ENCODE measurements at regions not wholly inside any gene's neighbourhood (a gene's known extent, or its start where the extent isn't known, plus 50 kb on each side); places are given as distances from the start of the nearest gene placed in this dataset.
"Not testable (repeated sequence)": the region's sequence is repeated elsewhere in the genome, so short reads cannot be mapped to it uniquely, and the experiment has no call there.

- no peaks in the 10 kb centered on the region for H3K9me3 ChIP-seq (ENCODE audit: low read length)
- no peaks in the 10 kb centered on the region for H3K4me1 ChIP-seq (ENCODE audit: insufficient read depth, low read length)
- no peak overlapping the region for H3K4me3 ChIP-seq (ENCODE audit: low read depth in 1 of 2, low read length in 2 of 2)
- H3K36me3 ChIP-seq (ENCODE audit: insufficient read depth, low read length), result no peaks in the 10 kb centered on the region
- H3K27me3 ChIP-seq (ENCODE audit: control insufficient read depth in 1 of 2, insufficient read depth in 2 of 2, low read length in 2 of 2), result no peaks in the 10 kb centered on the region
- H3K27ac ChIP-seq (ENCODE audit: low read depth, low read length), result no peak overlapping the region
- no peak overlapping the region for H3K9ac ChIP-seq (ENCODE audit: low read length)
Measured at GRCh38 chr1:219414250-219414649, 198.7 kb downstream of the ZC3H11B start.

- H3K4me3 ChIP-seq (ENCODE audit: low read depth in 1 of 2, low read length in 2 of 2), result no peak overlapping the region
- H3K36me3 ChIP-seq (ENCODE audit: insufficient read depth, low read length), result no peaks in the 10 kb centered on the region
- H3K9ac ChIP-seq (ENCODE audit: low read length), result no peak overlapping the region
- H3K4me1 ChIP-seq (ENCODE audit: insufficient read depth, low read length), result no peaks in the 10 kb centered on the region
- no peak overlapping the region for H3K27ac ChIP-seq (ENCODE audit: low read depth, low read length)
- H3K27me3 ChIP-seq (ENCODE audit: control insufficient read depth in 1 of 2, insufficient read depth in 2 of 2, low read length in 2 of 2), result no peaks in the 10 kb centered on the region
- H3K9me3 ChIP-seq (ENCODE audit: low read length), result no peaks in the 10 kb centered on the region
Measured at GRCh38 chr1:219413536-219413935, 199.4 kb downstream of the ZC3H11B start.

- Histone ChIP-seq H3K4me1 (ENCODE audit: insufficient read depth, low read length) (no peaks in the 10 kb centered on the region), H3K27ac (ENCODE audit: low read depth, low read length) (no peak overlapping the region), H3K27me3 (ENCODE audit: control insufficient read depth in 1 of 2, insufficient read depth in 2 of 2, low read length in 2 of 2) (no peaks in the 10 kb centered on the region), H3K9me3 (ENCODE audit: low read length) (no peaks in the 10 kb centered on the region), H3K9ac (ENCODE audit: low read length) (no peak overlapping the region), H3K36me3 (ENCODE audit: insufficient read depth, low read length) (no peaks in the 10 kb centered on the region), H3K4me3 (ENCODE audit: low read depth in 1 of 2, low read length in 2 of 2) (no peak overlapping the region)
Measured at GRCh38 chr1:219412772-219413171, 200.1 kb downstream of the ZC3H11B start.

- not testable (repeated sequence) for H3K4me3 ChIP-seq (ENCODE audit: low read depth in 1 of 2, low read length in 2 of 2); H3K27me3 ChIP-seq (ENCODE audit: control insufficient read depth in 1 of 2, insufficient read depth in 2 of 2, low read length in 2 of 2); H3K4me1 ChIP-seq (ENCODE audit: insufficient read depth, low read length); H3K9me3 ChIP-seq (ENCODE audit: low read length); H3K27ac ChIP-seq (ENCODE audit: low read depth, low read length); H3K9ac ChIP-seq (ENCODE audit: low read length); H3K36me3 ChIP-seq (ENCODE audit: insufficient read depth, low read length)
Measured at GRCh38 chr1:219410721-219411120, 202.2 kb downstream of the ZC3H11B start.

- H3K9ac ChIP-seq (ENCODE audit: low read length), result no peak overlapping the region
- no peaks in the 10 kb centered on the region for H3K9me3 ChIP-seq (ENCODE audit: low read length)
- no peak overlapping the region for H3K27ac ChIP-seq (ENCODE audit: low read depth, low read length)
- H3K4me3 ChIP-seq (ENCODE audit: low read depth in 1 of 2, low read length in 2 of 2), result no peak overlapping the region
- H3K36me3 ChIP-seq (ENCODE audit: insufficient read depth, low read length), result no peaks in the 10 kb centered on the region
- H3K27me3 ChIP-seq (ENCODE audit: control insufficient read depth in 1 of 2, insufficient read depth in 2 of 2, low read length in 2 of 2), result no peaks in the 10 kb centered on the region
- no peaks in the 10 kb centered on the region for H3K4me1 ChIP-seq (ENCODE audit: insufficient read depth, low read length)
Measured at GRCh38 chr1:219405531-219406331, 207.2 kb downstream of the ZC3H11B start.

- H3K36me3 ChIP-seq (ENCODE audit: insufficient read depth, low read length), result no peaks in the 10 kb centered on the region
- H3K27ac ChIP-seq (ENCODE audit: low read depth, low read length), result no peak overlapping the region
- no peaks in the 10 kb centered on the region for H3K27me3 ChIP-seq (ENCODE audit: control insufficient read depth in 1 of 2, insufficient read depth in 2 of 2, low read length in 2 of 2)
- H3K4me3 ChIP-seq (ENCODE audit: low read depth in 1 of 2, low read length in 2 of 2), result no peak overlapping the region
- no peaks in the 10 kb centered on the region for H3K9me3 ChIP-seq (ENCODE audit: low read length)
- no peak overlapping the region for H3K9ac ChIP-seq (ENCODE audit: low read length)
- no peaks in the 10 kb centered on the region for H3K4me1 ChIP-seq (ENCODE audit: insufficient read depth, low read length)
Measured at GRCh38 chr1:219404629-219405028, 208.3 kb downstream of the ZC3H11B start.

GRCh38 chr1:219402925-219403324, 210.0 kb downstream of the ZC3H11B start:
- no peak overlapping the region for H3K27ac ChIP-seq (ENCODE audit: low read depth, low read length)
- H3K9ac ChIP-seq (ENCODE audit: low read length), result no peak overlapping the region
- H3K27me3 ChIP-seq (ENCODE audit: control insufficient read depth in 1 of 2, insufficient read depth in 2 of 2, low read length in 2 of 2), result no peaks in the 10 kb centered on the region
- no peaks in the 10 kb centered on the region for H3K4me1 ChIP-seq (ENCODE audit: insufficient read depth, low read length)
- H3K4me3 ChIP-seq (ENCODE audit: low read depth in 1 of 2, low read length in 2 of 2), result no peak overlapping the region
- no peaks in the 10 kb centered on the region for H3K36me3 ChIP-seq (ENCODE audit: insufficient read depth, low read length)
- no peaks in the 10 kb centered on the region for H3K9me3 ChIP-seq (ENCODE audit: low read length)

GRCh38 chr1:219401724-219402625, 210.9 kb downstream of the ZC3H11B start:
- H3K9ac ChIP-seq (ENCODE audit: low read length), result no peak overlapping the region
- H3K27me3 ChIP-seq (ENCODE audit: control insufficient read depth in 1 of 2, insufficient read depth in 2 of 2, low read length in 2 of 2), result no peaks in the 10 kb centered on the region
- H3K36me3 ChIP-seq (ENCODE audit: insufficient read depth, low read length), result no peaks in the 10 kb centered on the region
- no peaks in the 10 kb centered on the region for H3K4me1 ChIP-seq (ENCODE audit: insufficient read depth, low read length)
- no peak overlapping the region for H3K4me3 ChIP-seq (ENCODE audit: low read depth in 1 of 2, low read length in 2 of 2)
- no peak overlapping the region for H3K27ac ChIP-seq (ENCODE audit: low read depth, low read length)
- H3K9me3 ChIP-seq (ENCODE audit: low read length), result no peaks in the 10 kb centered on the region

GRCh38 chr1:219399446-219399845, 213.5 kb downstream of the ZC3H11B start:
- no peaks in the 10 kb centered on the region for H3K36me3 ChIP-seq (ENCODE audit: insufficient read depth, low read length)
- H3K9ac ChIP-seq (ENCODE audit: low read length), result no peak overlapping the region
- no peaks in the 10 kb centered on the region for H3K27me3 ChIP-seq (ENCODE audit: control insufficient read depth in 1 of 2, insufficient read depth in 2 of 2, low read length in 2 of 2)
- H3K4me1 ChIP-seq (ENCODE audit: insufficient read depth, low read length), result no peaks in the 10 kb centered on the region
- H3K9me3 ChIP-seq (ENCODE audit: low read length), result no peaks in the 10 kb centered on the region
- no peak overlapping the region for H3K4me3 ChIP-seq (ENCODE audit: low read depth in 1 of 2, low read length in 2 of 2)
- no peak overlapping the region for H3K27ac ChIP-seq (ENCODE audit: low read depth, low read length)

GRCh38 chr1:219398815-219399396, 214.0 kb downstream of the ZC3H11B start:
- Histone ChIP-seq H3K9ac (ENCODE audit: low read length) (no peak overlapping the region), H3K4me1 (ENCODE audit: insufficient read depth, low read length) (no peaks in the 10 kb centered on the region), H3K36me3 (ENCODE audit: insufficient read depth, low read length) (no peaks in the 10 kb centered on the region), H3K9me3 (ENCODE audit: low read length) (no peaks in the 10 kb centered on the region), H3K4me3 (ENCODE audit: low read depth in 1 of 2, low read length in 2 of 2) (no peak overlapping the region), H3K27ac (ENCODE audit: low read depth, low read length) (no peak overlapping the region), H3K27me3 (ENCODE audit: control insufficient read depth in 1 of 2, insufficient read depth in 2 of 2, low read length in 2 of 2) (no peaks in the 10 kb centered on the region)

GRCh38 chr1:219397511-219397910, 215.4 kb downstream of the ZC3H11B start:
- Histone ChIP-seq H3K9me3 (ENCODE audit: low read length) (peaks cover 7% of the 10 kb centered on the region), H3K27me3 (ENCODE audit: control insufficient read depth in 1 of 2, insufficient read depth in 2 of 2, low read length in 2 of 2) (no peaks in the 10 kb centered on the region), H3K36me3 (ENCODE audit: insufficient read depth, low read length) (no peaks in the 10 kb centered on the region), H3K9ac (ENCODE audit: low read length) (no peak overlapping the region), H3K4me1 (ENCODE audit: insufficient read depth, low read length) (no peaks in the 10 kb centered on the region), H3K27ac (ENCODE audit: low read depth, low read length) (no peak overlapping the region), H3K4me3 (ENCODE audit: low read depth in 1 of 2, low read length in 2 of 2) (no peak overlapping the region)

Data from muscle layer of colon (tissue), 2 donors.